ENCODE measurements at regions not wholly inside any gene's neighbourhood (a gene's known extent, or its start where the extent isn't known, plus 50 kb on each side); places are given as distances from the start of the nearest gene placed in this dataset.

DNA sequence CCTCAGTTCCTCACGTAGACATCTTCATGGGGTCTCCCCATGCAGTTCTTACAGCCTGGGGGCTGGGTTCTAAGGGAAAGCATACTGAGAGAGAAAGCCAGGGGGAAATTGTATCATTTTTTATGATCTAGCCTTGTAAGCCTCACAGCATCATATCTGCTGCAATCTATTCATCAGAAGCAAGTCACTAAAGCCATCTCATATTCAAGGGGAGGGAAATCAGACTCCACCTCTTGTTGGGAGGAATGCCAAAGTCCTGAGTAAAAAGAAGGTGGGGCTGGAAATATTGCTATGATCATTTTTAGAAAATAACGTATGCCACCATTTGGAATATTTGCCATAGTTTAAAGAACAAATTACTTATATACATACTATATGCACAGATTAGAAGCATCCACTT lies 304.6 kb downstream of the TXNL1 start:
- TF ChIP-seq, protein P1, sequence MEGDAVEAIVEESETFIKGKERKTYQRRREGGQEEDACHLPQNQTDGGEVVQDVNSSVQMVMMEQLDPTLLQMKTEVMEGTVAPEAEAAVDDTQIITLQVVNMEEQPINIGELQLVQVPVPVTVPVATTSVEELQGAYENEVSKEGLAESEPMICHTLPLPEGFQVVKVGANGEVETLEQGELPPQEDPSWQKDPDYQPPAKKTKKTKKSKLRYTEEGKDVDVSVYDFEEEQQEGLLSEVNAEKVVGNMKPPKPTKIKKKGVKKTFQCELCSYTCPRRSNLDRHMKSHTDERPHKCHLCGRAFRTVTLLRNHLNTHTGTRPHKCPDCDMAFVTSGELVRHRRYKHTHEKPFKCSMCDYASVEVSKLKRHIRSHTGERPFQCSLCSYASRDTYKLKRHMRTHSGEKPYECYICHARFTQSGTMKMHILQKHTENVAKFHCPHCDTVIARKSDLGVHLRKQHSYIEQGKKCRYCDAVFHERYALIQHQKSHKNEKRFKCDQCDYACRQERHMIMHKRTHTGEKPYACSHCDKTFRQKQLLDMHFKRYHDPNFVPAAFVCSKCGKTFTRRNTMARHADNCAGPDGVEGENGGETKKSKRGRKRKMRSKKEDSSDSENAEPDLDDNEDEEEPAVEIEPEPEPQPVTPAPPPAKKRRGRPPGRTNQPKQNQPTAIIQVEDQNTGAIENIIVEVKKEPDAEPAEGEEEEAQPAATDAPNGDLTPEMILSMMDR (IDR thresholded peaks at IDR 0.05; ENCODE audit: low read length): no peak
- no peak for TF ChIP-seq EZH2 (IDR thresholded peaks at IDR 0.05; ENCODE audit: borderline replicate concordance, low read length)

All from OCI-LY1 (cell line).